ENCODE measurements at regions not wholly inside any gene's neighbourhood (a gene's known extent, or its start where the extent isn't known, plus 50 kb on each side); places are given as distances from the start of the nearest gene placed in this dataset.

- POLR2A ChIA-PET: no interaction called here
- DNase-seq (ENCODE audit: extremely low spot score): no peak
- TF ChIP-seq CTCF (IDR thresholded peaks at IDR 0.05; ENCODE audit: control extremely low read depth, extremely low read depth, low read depth, missing control alignments): no peak
- CTCF ChIA-PET: no interaction called here
Measured at GRCh38 chr3:162421721-162422120, 925.1 kb downstream of the OTOL1 start.

- CTCF ChIA-PET: no interaction called here
- POLR2A ChIA-PET: no interaction called here
Measured at GRCh38 chr3:162428192-162428591, 931.6 kb downstream of the OTOL1 start.

GRCh38 chr3:162435750-162436149 lies 939.1 kb downstream of the OTOL1 start:
- no peak for TF ChIP-seq CTCF (IDR thresholded peaks at IDR 0.05; ENCODE audit: control extremely low read depth, extremely low read depth, low read depth, missing control alignments)
- ChIA-PET POLR2A (no interaction called here), CTCF (no interaction called here)
- no peak for DNase-seq (ENCODE audit: extremely low spot score)

More at GRCh38 chr3:162428192-162428591, 931.6 kb downstream of the OTOL1 start:
- TF ChIP-seq CTCF (IDR thresholded peaks at IDR 0.05; ENCODE audit: control extremely low read depth, extremely low read depth, low read depth, missing control alignments): no peak
- DNase-seq (ENCODE audit: extremely low spot score): no peak

GRCh38 chr3:162436826-162437225 lies 940.2 kb downstream of the OTOL1 start:
- no peak for TF ChIP-seq CTCF (IDR thresholded peaks at IDR 0.05; ENCODE audit: control extremely low read depth, extremely low read depth, low read depth, missing control alignments)
- CTCF ChIA-PET: no interaction called here
- DNase-seq (ENCODE audit: extremely low spot score): no peak
- POLR2A ChIA-PET: no interaction called here

GRCh38 chr3:162437480-162437879 lies 940.9 kb downstream of the OTOL1 start:
- DNase-seq (ENCODE audit: extremely low spot score): no peak
- ChIA-PET POLR2A (no interaction called here), CTCF (interaction anchor here (1.4 kb wide), 1 partner anchor 13 kb away, joined by 3 read pairs; no protein-coding TSS in a partner anchor)
- no peak for TF ChIP-seq CTCF (IDR thresholded peaks at IDR 0.05; ENCODE audit: control extremely low read depth, extremely low read depth, low read depth, missing control alignments)

GRCh38 chr3:162441716-162442115 lies 945.1 kb downstream of the OTOL1 start:
- POLR2A ChIA-PET: no interaction called here
- DNase-seq (ENCODE audit: extremely low spot score): no peak
- CTCF ChIA-PET: no interaction called here

More at GRCh38 chr3:162441716-162442115, 945.1 kb downstream of the OTOL1 start:
- no peak for TF ChIP-seq CTCF (IDR thresholded peaks at IDR 0.05; ENCODE audit: control extremely low read depth, extremely low read depth, low read depth, missing control alignments)
